OCI-LY3 (cell line): ENCODE measurements at regions not wholly inside any gene's neighbourhood (a gene's known extent, or its start where the extent isn't known, plus 50 kb on each side); places are given as distances from the start of the nearest gene placed in this dataset.
"Not testable (repeated sequence)": the region's sequence is repeated elsewhere in the genome, so short reads cannot be mapped to it uniquely, and the experiment has no call there.

ENCODE experiments used
- H2AFZ ChIP-seq: fragments of 200-600, 300-600 bp; shearing (Covaris generic); 2 replicates; pipeline ENCODE4 v1.6.0; 2014; ENCODE audit warnings: antibody characterized with exemption, low read depth, low read length
- H3K27ac ChIP-seq: fragments of 200-600, 300-600 bp; sonication (generic); 2 replicates; pipeline ENCODE4 v1.5.1; 2014; ENCODE audit warnings: mild to moderate bottlenecking, low read length, moderate library complexity, mixed read lengths
- H3K27me3 ChIP-seq: fragments of 200-600, 300-600 bp; sonication (generic); 2 replicates; pipeline ENCODE4 v1.6.1; 2014; ENCODE audit warnings: low read depth, low read length, mixed read lengths
- H3K36me3 ChIP-seq: fragments of 200-600, 300-600 bp; sonication (generic); replicated peaks from 2 replicates; pipeline ENCODE3; 2014; ENCODE audit warnings: low read depth, low read length, mixed read lengths
- H3K4me1 ChIP-seq: fragments of 300-600, 200-600 bp; sonication (generic); 2 replicates; pipeline ENCODE4 v1.6.1; 2014; ENCODE audit warnings: low read length, mixed read lengths
- H3K4me2 ChIP-seq: fragments of 200-600, 300-600 bp; sonication (generic); 2 replicates; pipeline ENCODE4 v1.6.1; 2014; ENCODE audit warnings: low read length, mixed read lengths
- H3K4me3 ChIP-seq: fragments of 300-600, 200-600 bp; sonication (generic); 2 replicates; pipeline ENCODE4 v1.5.1; 2014; ENCODE audit warnings: antibody characterized with exemption, mild to moderate bottlenecking, low read length, moderate library complexity
- H3K79me2 ChIP-seq: fragments of 300-600, 200-600 bp; shearing (Covaris generic); 2 replicates; pipeline ENCODE4 v1.6.1; 2014; ENCODE audit warnings: mild to moderate bottlenecking, low read length, mixed read lengths
- H3K9ac ChIP-seq: fragments of 300-600, 200-600 bp; shearing (Covaris generic); 2 replicates; pipeline ENCODE4 v1.6.0; 2014; ENCODE audit warnings: mild to moderate bottlenecking, low read length, moderate library complexity
- H3K9me3 ChIP-seq: fragments of 200-600, 300-600 bp; shearing (Covaris generic); 2 replicates; pipeline ENCODE4 v1.6.1; 2014; ENCODE audit warnings: low read length, mixed read lengths; ENCODE audit not compliant: insufficient read depth
- H4K20me1 ChIP-seq: fragments of 200-600, 300-600 bp; sonication (generic); 2 replicates; pipeline ENCODE4 v1.6.1; 2016; ENCODE audit warnings: low read length, mixed read lengths; ENCODE audit not compliant: insufficient read depth
- EZH2phosphoT487 ChIP-seq: fragments of 200-600 bp; shearing (Covaris generic); IDR thresholded peaks from 2 replicates; pipeline ENCODE4 v1.6.1; 2018; ENCODE audit warnings: antibody characterized with exemption, mixed run types, low read depth
- TF ChIP-seq, protein P1 (sequence below): fragments of 200-600, 300-600 bp; sonication (generic); IDR thresholded peaks from 2 replicates; pipeline ENCODE4 v1.5.1; 2014; ENCODE audit warnings: antibody characterized with exemption, low read length, low read depth

DNA sequence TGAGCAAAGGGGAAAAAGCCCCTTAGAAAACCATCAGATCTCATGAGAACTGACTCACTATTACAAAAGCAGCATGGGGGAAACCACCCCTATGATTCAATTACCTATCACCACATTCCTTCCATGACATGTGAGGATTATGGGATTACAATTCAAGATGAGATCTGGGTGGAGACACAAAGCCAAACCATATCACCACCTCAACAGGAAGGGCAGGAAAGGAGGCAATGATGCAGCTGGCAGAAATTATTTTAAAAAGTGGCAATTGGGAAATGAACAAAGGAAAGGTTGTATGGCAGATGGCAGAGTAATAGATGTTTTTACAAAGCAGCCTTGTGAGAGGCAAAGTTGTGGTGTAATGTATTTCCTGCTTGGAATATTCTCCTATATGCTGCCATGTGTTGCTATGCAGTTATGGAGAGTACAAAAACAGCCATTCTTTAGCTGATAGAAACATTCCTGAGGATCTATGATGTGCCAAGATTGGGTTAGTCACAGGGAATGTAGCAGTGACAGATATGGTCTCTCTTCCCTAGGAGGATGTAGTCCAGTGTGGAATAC, 138.8 kb downstream of the SMC2 start:
- Histone ChIP-seq H3K4me1 (no peaks in the 10 kb centered on the region), H3K9ac (no peak overlapping the region), H3K9me3 (0 out of 2 replicates have a peak, but pooled peaks cover 11% of the 10 kb centered on the region), H2AFZ (no peak overlapping the region), H3K27ac (no peak overlapping the region), H3K4me2 (no peak overlapping the region), H3K27me3 (no peaks in the 10 kb centered on the region), H3K4me3 (no peak overlapping the region), H4K20me1 (no peaks in the 10 kb centered on the region), H3K79me2 (no peaks in the 10 kb centered on the region), H3K36me3 (no peaks in the 10 kb centered on the region)
- TF ChIP-seq EZH2phosphoT487: no peak
- TF ChIP-seq, protein P1, sequence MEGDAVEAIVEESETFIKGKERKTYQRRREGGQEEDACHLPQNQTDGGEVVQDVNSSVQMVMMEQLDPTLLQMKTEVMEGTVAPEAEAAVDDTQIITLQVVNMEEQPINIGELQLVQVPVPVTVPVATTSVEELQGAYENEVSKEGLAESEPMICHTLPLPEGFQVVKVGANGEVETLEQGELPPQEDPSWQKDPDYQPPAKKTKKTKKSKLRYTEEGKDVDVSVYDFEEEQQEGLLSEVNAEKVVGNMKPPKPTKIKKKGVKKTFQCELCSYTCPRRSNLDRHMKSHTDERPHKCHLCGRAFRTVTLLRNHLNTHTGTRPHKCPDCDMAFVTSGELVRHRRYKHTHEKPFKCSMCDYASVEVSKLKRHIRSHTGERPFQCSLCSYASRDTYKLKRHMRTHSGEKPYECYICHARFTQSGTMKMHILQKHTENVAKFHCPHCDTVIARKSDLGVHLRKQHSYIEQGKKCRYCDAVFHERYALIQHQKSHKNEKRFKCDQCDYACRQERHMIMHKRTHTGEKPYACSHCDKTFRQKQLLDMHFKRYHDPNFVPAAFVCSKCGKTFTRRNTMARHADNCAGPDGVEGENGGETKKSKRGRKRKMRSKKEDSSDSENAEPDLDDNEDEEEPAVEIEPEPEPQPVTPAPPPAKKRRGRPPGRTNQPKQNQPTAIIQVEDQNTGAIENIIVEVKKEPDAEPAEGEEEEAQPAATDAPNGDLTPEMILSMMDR: no peak

DNA sequence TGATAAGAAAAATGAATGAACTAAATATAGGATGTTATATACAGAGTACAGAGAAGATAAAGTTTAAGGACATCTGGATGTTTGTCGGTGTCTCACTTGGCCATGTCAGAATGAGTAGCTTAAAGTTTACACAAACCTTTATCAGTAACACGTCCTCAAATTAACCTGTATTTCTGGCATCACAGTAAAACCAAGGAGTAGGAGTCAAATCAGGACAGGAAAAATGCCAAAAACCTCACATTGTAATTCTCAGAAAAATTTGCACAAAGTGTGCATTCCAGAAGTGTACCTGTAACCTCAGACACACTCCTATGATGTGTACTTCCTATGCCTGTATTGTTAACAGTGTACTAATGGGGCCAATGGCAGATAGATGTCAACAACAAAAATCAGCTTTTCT, 139.3 kb downstream of the SMC2 start:
- Histone ChIP-seq H3K9me3 (0 out of 2 replicates have a peak, but pooled peaks cover 11% of the 10 kb centered on the region), H3K4me2 (no peak overlapping the region), H3K79me2 (no peaks in the 10 kb centered on the region), H2AFZ (no peak overlapping the region), H3K27me3 (no peaks in the 10 kb centered on the region), H4K20me1 (no peaks in the 10 kb centered on the region), H3K27ac (no peak overlapping the region), H3K4me1 (no peaks in the 10 kb centered on the region), H3K36me3 (no peaks in the 10 kb centered on the region), H3K4me3 (no peak overlapping the region), H3K9ac (no peak overlapping the region)
- TF ChIP-seq, protein P1: no peak
- no peak for TF ChIP-seq EZH2phosphoT487

DNA sequence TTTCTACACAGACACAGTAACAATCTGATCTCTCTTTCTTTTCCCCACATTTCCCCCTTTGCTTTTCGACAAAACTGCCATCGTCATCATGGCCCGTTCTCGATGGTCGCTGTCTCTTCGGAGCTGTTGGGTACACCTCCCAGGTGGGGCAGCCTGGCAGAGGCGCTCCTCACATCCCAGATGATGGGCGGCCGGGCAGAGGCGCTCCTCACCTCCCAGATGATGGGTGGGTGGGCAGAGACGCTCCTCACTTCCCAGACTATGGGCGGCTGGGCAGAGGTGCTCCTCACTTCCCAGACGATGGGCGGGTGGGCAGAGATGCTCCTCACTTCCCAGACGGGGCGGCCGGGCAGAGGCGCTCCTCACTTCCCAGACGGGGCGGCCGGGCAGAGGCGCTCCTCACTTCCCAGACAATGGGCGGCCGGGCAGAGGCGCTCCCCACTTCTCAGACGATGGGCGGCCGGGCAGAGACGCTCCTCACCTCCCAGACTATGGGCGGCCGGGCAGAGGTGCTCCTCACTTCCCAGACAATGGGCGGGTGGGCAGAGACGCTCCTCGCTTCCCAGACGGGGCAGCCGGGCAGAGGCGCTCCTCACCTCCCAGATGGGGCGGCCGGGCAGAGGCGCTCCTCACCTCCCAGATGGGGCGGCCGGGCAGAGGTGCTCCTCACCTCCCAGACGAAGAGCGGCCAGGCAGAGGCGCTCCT, 140.7 kb downstream of the SMC2 start:
- H2AFZ ChIP-seq, H3K36me3 ChIP-seq, H3K27me3 ChIP-seq, H3K27ac ChIP-seq, H3K79me2 ChIP-seq, H3K4me2 ChIP-seq, H3K4me1 ChIP-seq, H3K4me3 ChIP-seq, H3K9ac ChIP-seq, H4K20me1 ChIP-seq: not testable (repeated sequence)
- 0 out of 2 replicates have a peak, but pooled peaks cover 11% of the 10 kb centered on the region for H3K9me3 ChIP-seq

DNA sequence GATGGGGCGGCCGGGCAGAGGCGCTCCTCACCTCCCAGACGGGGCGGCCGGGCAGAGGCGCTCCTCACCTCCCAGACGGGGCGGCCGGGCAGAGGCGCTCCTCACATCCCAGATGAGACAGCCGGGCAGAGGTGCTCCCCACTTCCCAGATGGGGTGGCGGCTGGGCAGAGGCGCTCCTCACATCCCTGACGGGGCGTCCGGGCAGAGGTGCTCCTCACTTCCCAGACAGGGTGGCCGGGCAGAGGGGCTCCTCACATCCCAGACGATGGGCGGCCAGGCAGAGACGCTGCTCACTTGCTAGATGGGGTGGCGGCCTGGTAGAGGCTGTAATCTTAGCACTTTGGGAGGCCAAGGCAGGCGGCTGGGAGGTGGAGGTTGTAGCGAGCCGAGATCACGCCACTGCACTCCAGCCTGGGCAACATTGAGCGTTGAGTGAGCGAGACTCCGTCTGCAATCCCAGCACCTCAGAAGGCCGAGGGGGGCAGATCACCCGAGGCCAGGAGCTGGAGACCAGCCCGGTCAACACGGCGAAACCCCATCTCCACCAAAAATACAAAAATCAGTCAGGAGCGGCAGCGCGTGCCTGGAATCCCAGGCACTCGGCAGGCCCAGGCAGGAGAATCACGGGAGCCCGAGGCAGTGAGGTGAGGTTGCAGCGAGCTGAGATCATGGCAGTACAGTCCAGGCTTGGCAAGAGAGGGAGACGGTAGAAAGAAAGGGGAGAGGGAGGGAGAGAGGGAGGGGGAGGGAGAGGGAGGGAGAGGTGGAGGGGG, 141.4 kb downstream of the SMC2 start:
- H3K27me3 ChIP-seq, H3K36me3 ChIP-seq: not testable (repeated sequence)

DNA sequence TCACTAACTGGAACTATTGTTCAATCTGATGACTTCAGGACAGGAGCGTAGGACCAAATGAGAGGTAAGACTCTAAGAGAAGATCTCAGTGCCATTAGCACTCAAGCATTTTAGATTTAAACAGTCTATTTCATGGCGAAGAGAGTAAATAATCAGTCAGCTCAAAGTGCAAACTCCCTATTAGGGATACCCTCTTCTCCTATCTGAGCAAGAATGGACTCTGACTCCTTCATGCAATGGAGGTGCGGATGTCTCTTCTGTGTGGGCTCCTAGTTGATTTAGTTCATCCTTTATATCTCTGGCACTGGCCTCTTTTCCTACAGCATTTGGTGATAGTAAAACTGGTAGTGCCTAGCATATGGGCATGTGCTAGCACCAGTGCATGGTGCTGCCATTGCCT, 144.6 kb downstream of the SMC2 start:
- H3K4me2 ChIP-seq: no peak overlapping the region
- peaks cover 10% of the 10 kb centered on the region for H3K4me1 ChIP-seq
- H2AFZ ChIP-seq: no peak overlapping the region
- H3K36me3 ChIP-seq: no peaks in the 10 kb centered on the region
- H3K27ac ChIP-seq: no peak overlapping the region
- H3K9ac ChIP-seq: no peak overlapping the region
- no peak for TF ChIP-seq EZH2phosphoT487
- TF ChIP-seq, protein P1: no peak
- H3K27me3 ChIP-seq: no peaks in the 10 kb centered on the region
- H3K4me3 ChIP-seq: no peak overlapping the region
- no peaks in the 10 kb centered on the region for H4K20me1 ChIP-seq
- 0 out of 2 replicates have a peak, but pooled peaks cover 11% of the 10 kb centered on the region for H3K9me3 ChIP-seq
- no peaks in the 10 kb centered on the region for H3K79me2 ChIP-seq

More for the DNA sequence above, 141.4 kb downstream of the SMC2 start:
- H3K9ac ChIP-seq, H4K20me1 ChIP-seq, H2AFZ ChIP-seq, H3K4me1 ChIP-seq, H3K4me3 ChIP-seq, H3K4me2 ChIP-seq, H3K79me2 ChIP-seq, H3K27ac ChIP-seq: not testable (repeated sequence)
- 0 out of 2 replicates have a peak, but pooled peaks cover 11% of the 10 kb centered on the region for H3K9me3 ChIP-seq
